K562 (cell line): ENCODE measurements at regions not wholly inside any gene's neighbourhood (a gene's known extent, or its start where the extent isn't known, plus 50 kb on each side); places are given as distances from the start of the nearest gene placed in this dataset.

Experiments used
- ATAC-seq: fragments of 200-7000 bp; cut with Tn5 transposase; 3 replicates; pipeline ENCODE4 v1.9.1; 2020; ENCODE audit warnings: moderate library complexity
- BruUV-seq: library from RNA; stranded (reverse); fragments of 400-500 nt; replicated peaks from 2 replicates; lab custom pipeline; 2021; lab: Mats Ljungman, UMichigan
- CTCF ChIA-PET: fragments of 300-600 bp; formaldehyde crosslinking; extraction: SDS; loops from one replicate; lab custom pipeline; 2021; ENCODE audit warnings: low intra/inter-chr PET ratio; lab: Yijun Ruan, JAX
- POLR2A ChIA-PET: fragments of 300-600, 350-650 bp; sonication (Branson Sonifier 250); formaldehyde crosslinking; extraction: SDS; loops from one replicate; lab custom pipeline; 2021; ENCODE audit warnings: antibody characterized with exemption, inconsistent platforms; lab: Yijun Ruan, JAX
- DNase-seq, 4 experiments: peaks; one replicate each; pipeline versions ENCODE4 v3.0.0 to v3.0.0-alpha.2; 2011 to 2018; ENCODE audit warnings: low spot score in 3 of 4, mixed read lengths in 3 of 4; ENCODE audit errors: extremely low read depth in 1 of 4
- FAIRE-seq: peaks from 2 replicates; lab custom pipeline; 2011; peaks lifted over from hg19 to GRCh38; lab: Jason Lieb, UNC
- H2AFZ ChIP-seq: 2 replicates; pipeline ENCODE4 v1.6.0; 2011; ENCODE audit warnings: low read depth, low read length, control low read depth, inconsistent platforms
- H3K27ac ChIP-seq: fragments of 200-600 bp; 3 replicates; pipeline ENCODE4 v1.8.0; 2011; ENCODE audit warnings: low read depth, mild to moderate bottlenecking, control low read depth, inconsistent platforms, low read length, moderate library complexity, mixed read lengths; ENCODE audit errors: extremely low read depth
- H3K27me3 ChIP-seq, 2 experiments: fragments of 300-600 bp in 1 of 2; 2 replicates in 1 of 2; 3 replicates in 1 of 2; pipeline versions ENCODE4 v1.6.0 to v1.8.0; 2011; ENCODE audit warnings: inconsistent platforms in 2 of 2, low read length in 2 of 2, mild to moderate bottlenecking in 1 of 2, mixed read lengths in 1 of 2, moderate library complexity in 1 of 2; ENCODE audit not compliant: control insufficient read depth in 2 of 2, insufficient read depth in 2 of 2
- H3K36me3 ChIP-seq: fragments of 300-600 bp; 3 replicates; pipeline ENCODE4 v1.8.0; 2011; ENCODE audit warnings: mild to moderate bottlenecking, low read length, inconsistent platforms; ENCODE audit not compliant: control insufficient read depth, insufficient read depth
- H3K4me1 ChIP-seq, 2 experiments: fragments of 200-600 bp in 1 of 2; replicated peaks in 1 of 2; 2 replicates in 1 of 2; 3 replicates in 1 of 2; pipeline versions ENCODE4 v1.5.1 to v1.8.0; 2011; ENCODE audit warnings: inconsistent platforms in 2 of 2, low read length in 2 of 2, mild to moderate bottlenecking in 1 of 2, mixed read lengths in 1 of 2, moderate library complexity in 1 of 2; ENCODE audit not compliant: control insufficient read depth in 2 of 2, insufficient read depth in 2 of 2
- H3K4me2 ChIP-seq: 2 replicates; pipeline ENCODE4 v1.6.1; 2011; ENCODE audit warnings: low read length, control low read depth, inconsistent platforms, mixed read lengths; ENCODE audit not compliant: insufficient read depth
- H3K4me3 ChIP-seq: fragments of 200-600 bp; sonication (generic), shearing (Covaris generic); 2 replicates; pipeline ENCODE4 v1.5.1; 2016; ENCODE audit warnings: control low read depth, inconsistent platforms
- H3K79me2 ChIP-seq: fragments of 200-600 bp; 3 replicates; pipeline ENCODE4 v1.8.0; 2011; ENCODE audit warnings: low read length, inconsistent platforms; ENCODE audit not compliant: control insufficient read depth, insufficient read depth
- H3K9ac ChIP-seq, 2 experiments: 2 replicates each; pipeline versions ENCODE4 v1.6.0 to v1.6.1; 2011; ENCODE audit warnings: low read depth in 2 of 2, low read length in 2 of 2, control low read depth in 1 of 2, inconsistent platforms in 1 of 2, mild to moderate bottlenecking in 1 of 2, mixed read lengths in 1 of 2; ENCODE audit not compliant: insufficient read depth in 1 of 2
- H3K9me1 ChIP-seq: one replicate; pipeline ENCODE4 v1.6.0; 2011; ENCODE audit warnings: inconsistent platforms, mild to moderate bottlenecking, low read length, moderate library complexity; ENCODE audit not compliant: control insufficient read depth, insufficient read depth
- H3K9me3 ChIP-seq: replicated peaks from 2 replicates; pipeline ENCODE4 v1.5.1; 2011; ENCODE audit warnings: low read depth, low read length, inconsistent platforms; ENCODE audit not compliant: control insufficient read depth, insufficient read depth
- H4K20me1 ChIP-seq: replicated peaks from 2 replicates; pipeline ENCODE4 v1.6.1; 2011; ENCODE audit warnings: low read length, inconsistent platforms, mixed read lengths; ENCODE audit not compliant: control insufficient read depth, insufficient read depth
- COPS2 ChIP-seq: fragments of 450-650 bp; conservative IDR thresholded peaks from 2 replicates; pipeline ENCODE4 v1.6.1; 2016; ENCODE audit warnings: mild to moderate bottlenecking, moderate library complexity
- FOXP1 ChIP-seq: sonication (generic); formaldehyde crosslinking; IDR thresholded peaks from 2 replicates; pipeline ENCODE4 v1.8.0; 2022; ENCODE audit warnings: mild to moderate bottlenecking, missing genetic modification reagents
- MAX ChIP-seq: sonication (generic); formaldehyde crosslinking; IDR thresholded peaks from 2 replicates; pipeline ENCODE4 v1.9.0; 2022; ENCODE audit warnings: mild to moderate bottlenecking, missing genetic modification reagents
- MCM3 ChIP-seq: fragments of 450-650 bp; IDR thresholded peaks from 2 replicates; pipeline ENCODE4 v1.6.1; 2016
- NEUROD1 ChIP-seq: fragments of 150-350 bp; IDR thresholded peaks from 2 replicates; pipeline ENCODE4 v1.6.1; 2014; ENCODE audit warnings: borderline replicate concordance, low read length, low read depth; ENCODE audit not compliant: partially characterized antibody
- SIN3A ChIP-seq, 2 experiments: fragments of 150-350 bp in 1 of 2; IDR thresholded peaks; 2 replicates each; pipeline ENCODE4 v1.6.1; 2011 to 2016; ENCODE audit warnings: borderline replicate concordance in 2 of 2, low read depth in 2 of 2, low read length in 2 of 2, mild to moderate bottlenecking in 2 of 2, moderate library complexity in 2 of 2; ENCODE audit not compliant: control insufficient read depth in 1 of 2
- SRSF9 ChIP-seq: fragments of 200-400 bp; formaldehyde crosslinking; IDR thresholded peaks from 2 replicates; pipeline ENCODE4 v1.6.1; 2017; ENCODE audit warnings: low read depth, low read length, borderline replicate concordance
- TRIM24 ChIP-seq, 2 experiments: fragments of 450-650 bp; IDR thresholded peaks; 2 replicates each; pipeline ENCODE4 v1.6.1; 2016
- TRIM28 ChIP-seq: fragments of 450-650 bp; IDR thresholded peaks from 2 replicates; pipeline ENCODE4 v1.6.1; 2017
- XRCC5 ChIP-seq: fragments of 200-400 bp; formaldehyde crosslinking; IDR thresholded peaks from 2 replicates; pipeline ENCODE4 v1.6.1; 2017; ENCODE audit warnings: low read depth, mild to moderate bottlenecking, low read length
- ZFPM2 ChIP-seq: fragments of 250-450 bp; sonication (Bioruptor Pico); IDR thresholded peaks from 2 replicates; pipeline ENCODE4 v1.5.1; 2022; ENCODE audit warnings: mild to moderate bottlenecking
- ZNF311 ChIP-seq: fragments of 250-450 bp; sonication (Bioruptor Pico); IDR thresholded peaks from 2 replicates; pipeline ENCODE4 v1.4.0; 2020; ENCODE audit warnings: mild to moderate bottlenecking, moderate library complexity
- ZNF584 ChIP-seq: fragments of 200-800 bp; sonication (Bioruptor generic); IDR thresholded peaks from 2 replicates; pipeline ENCODE4 v1.6.1; 2016; ENCODE audit warnings: low read depth, mild to moderate bottlenecking, missing genetic modification characterization, missing compliant biosample characterization
- WGBS: fragments of 100-300 bp; shearing (Covaris generic); methylation state at CpG from one replicate; pipeline ENCODE4 v1.1.6; 2016; ENCODE audit warnings: low coverage, mixed read lengths; ENCODE audit not compliant: insufficient coverage; ENCODE audit errors: missing lambda C conversion rate; 5-methylcytosine and 5-hydroxymethylcytosine counted together
- in situ Hi-C: fragments of 300-500 bp; cut with MboI; formaldehyde crosslinking; loops from 4 replicates; pipeline ENCODE4 v1.15.0; 2018; ENCODE audit warnings: inconsistent platforms, mixed read lengths
- intact Hi-C: fragments of 100-400 bp; cut with micrococcal nuclease; formaldehyde crosslinking; loops from 2 replicates; pipeline ENCODE4 v1.14.2; 2022
- TF ChIP-seq, protein P1 (sequence below), 2 experiments: fragments of 450-650 bp in 1 of 2; IDR thresholded peaks; 2 replicates each; pipeline ENCODE4 v1.6.1; 2011 to 2017; ENCODE audit warnings: low read depth in 2 of 2, antibody characterized with exemption in 1 of 2, borderline replicate concordance in 1 of 2, low read length in 1 of 2, mild to moderate bottlenecking in 1 of 2, mixed read lengths in 1 of 2; ENCODE audit not compliant: control insufficient read depth in 1 of 2

GRCh38 chr3:177308911-177309310 lies 111.6 kb upstream of the TBL1XR1 start:
- ATAC-seq = no peak
- no peaks in the 10 kb centered on the region for H3K36me3 ChIP-seq
- POLR2A ChIA-PET = no interaction called here
- BruUV-seq = no TSS peak
- no peak overlapping the region for H3K4me2 ChIP-seq
- no peak overlapping the region for H3K9ac ChIP-seq
- no peak for FAIRE-seq
- no peak for DNase-seq
- in situ Hi-C loops = no loop called here
- H3K4me3 ChIP-seq = no peak overlapping the region
- intact Hi-C loops = no loop called here
- H3K79me2 ChIP-seq = no peaks in the 10 kb centered on the region
- H3K4me1 ChIP-seq = no peaks in the 10 kb centered on the region
- WGBS = 82% methylated on average over 3 of the region's 3 CpGs
- no peak overlapping the region for H3K27ac ChIP-seq
- H3K9me3 ChIP-seq = peaks cover 2% of the 10 kb centered on the region
- no peak for TF ChIP-seq ZNF584 (CRISPR knock-in tag)
- 0 out of 4 replicates have a peak, but pooled peaks of 1 of the 2 experiments have one; percentile 16 for TF ChIP-seq TRIM24 (IDR thresholded peaks at IDR 0.05)
- TF ChIP-seq TRIM28 = no peak
- no peak for TF ChIP-seq SRSF9
- TF ChIP-seq ZNF311 (CRISPR knock-in tag) = no peak
- TF ChIP-seq, all 486 proteins: peak for 1
- Histone ChIP-seq H3K27me3 (no peaks in the 10 kb centered on the region), H3K9me1 (no peaks in the 10 kb centered on the region), H2AFZ (no peak overlapping the region), H4K20me1 (no peaks in the 10 kb centered on the region)
- CTCF ChIA-PET = no interaction called here

DNA sequence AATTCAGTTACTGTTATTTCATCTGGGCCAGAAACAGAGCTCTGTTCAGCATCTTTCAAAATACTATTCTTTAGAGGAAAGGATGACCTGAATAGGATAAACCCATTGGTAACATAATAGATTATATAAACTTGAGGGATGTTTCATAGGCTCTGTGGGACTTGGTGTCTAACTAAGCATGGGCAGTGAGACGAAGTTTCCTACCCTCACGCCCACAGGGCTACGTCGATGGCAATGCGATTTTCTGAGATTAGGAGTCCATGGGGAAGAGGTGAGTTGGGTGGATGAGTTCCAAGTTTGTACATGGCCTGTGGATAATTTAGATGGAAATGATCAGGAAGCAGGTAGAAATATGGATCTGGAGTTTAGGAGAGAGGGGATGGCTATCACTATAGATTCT lies 115.2 kb upstream of the TBL1XR1 start:
- 88% methylated on average over 5 of the region's 5 CpGs for WGBS
- no peak for DNase-seq
- no TSS peak for BruUV-seq
- TF ChIP-seq FOXP1 = no peak
- no peak for TF ChIP-seq ZFPM2
- no peak for TF ChIP-seq SIN3A (IDR thresholded peaks at IDR 0.05; ENCODE audit: borderline replicate concordance in 2 of 2, control insufficient read depth in 1 of 2, low read depth in 2 of 2, low read length in 2 of 2)
- no peak for TF ChIP-seq COPS2
- TF ChIP-seq MCM3 = no peak
- no peak for TF ChIP-seq MAX (CRISPR knock-in tag)
- TF ChIP-seq, protein P1, sequence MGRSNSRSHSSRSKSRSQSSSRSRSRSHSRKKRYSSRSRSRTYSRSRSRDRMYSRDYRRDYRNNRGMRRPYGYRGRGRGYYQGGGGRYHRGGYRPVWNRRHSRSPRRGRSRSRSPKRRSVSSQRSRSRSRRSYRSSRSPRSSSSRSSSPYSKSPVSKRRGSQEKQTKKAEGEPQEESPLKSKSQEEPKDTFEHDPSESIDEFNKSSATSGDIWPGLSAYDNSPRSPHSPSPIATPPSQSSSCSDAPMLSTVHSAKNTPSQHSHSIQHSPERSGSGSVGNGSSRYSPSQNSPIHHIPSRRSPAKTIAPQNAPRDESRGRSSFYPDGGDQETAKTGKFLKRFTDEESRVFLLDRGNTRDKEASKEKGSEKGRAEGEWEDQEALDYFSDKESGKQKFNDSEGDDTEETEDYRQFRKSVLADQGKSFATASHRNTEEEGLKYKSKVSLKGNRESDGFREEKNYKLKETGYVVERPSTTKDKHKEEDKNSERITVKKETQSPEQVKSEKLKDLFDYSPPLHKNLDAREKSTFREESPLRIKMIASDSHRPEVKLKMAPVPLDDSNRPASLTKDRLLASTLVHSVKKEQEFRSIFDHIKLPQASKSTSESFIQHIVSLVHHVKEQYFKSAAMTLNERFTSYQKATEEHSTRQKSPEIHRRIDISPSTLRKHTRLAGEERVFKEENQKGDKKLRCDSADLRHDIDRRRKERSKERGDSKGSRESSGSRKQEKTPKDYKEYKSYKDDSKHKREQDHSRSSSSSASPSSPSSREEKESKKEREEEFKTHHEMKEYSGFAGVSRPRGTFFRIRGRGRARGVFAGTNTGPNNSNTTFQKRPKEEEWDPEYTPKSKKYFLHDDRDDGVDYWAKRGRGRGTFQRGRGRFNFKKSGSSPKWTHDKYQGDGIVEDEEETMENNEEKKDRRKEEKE (IDR thresholded peaks at IDR 0.05; ENCODE audit: borderline replicate concordance in 1 of 2, control insufficient read depth in 1 of 2, low read depth in 2 of 2, low read length in 1 of 2) = no peak
- no peak for TF ChIP-seq NEUROD1
- TF ChIP-seq XRCC5 = no peak

More for the DNA sequence above, 115.2 kb upstream of the TBL1XR1 start:
- in situ Hi-C loops = no loop called here
- Histone ChIP-seq H3K4me3 (no peak overlapping the region), H3K27ac (no peak overlapping the region), H3K4me1 (no peaks in the 10 kb centered on the region), H3K9me1 (no peaks in the 10 kb centered on the region), H3K27me3 (no peaks in the 10 kb centered on the region), H3K9ac (no peak overlapping the region), H3K36me3 (no peaks in the 10 kb centered on the region), H3K79me2 (no peaks in the 10 kb centered on the region), H3K9me3 (peaks cover 6% of the 10 kb centered on the region), H4K20me1 (no peaks in the 10 kb centered on the region), H3K4me2 (no peak overlapping the region), H2AFZ (no peak overlapping the region)
- FAIRE-seq (no peak), ATAC-seq (no peak)
- CTCF ChIA-PET = no interaction called here
- POLR2A ChIA-PET = no interaction called here
- intact Hi-C loops = no loop called here
